Naive B cell (primary cell): ENCODE measurements at regions not wholly inside any gene's neighbourhood (a gene's known extent, or its start where the extent isn't known, plus 50 kb on each side); places are given as distances from the start of the nearest gene placed in this dataset.
"Not testable (repeated sequence)": the region's sequence is repeated elsewhere in the genome, so short reads cannot be mapped to it uniquely, and the experiment has no call there.

ENCODE experiments used
- ATAC-seq, 2 donors: fragments of 150-1000 bp; cut with Tn5 transposase; 2 replicates each; pipeline ENCODE4 v1.10.0; 2021; ENCODE audit warnings: low read depth in 2 of 2, mild to moderate bottlenecking in 2 of 2, moderate library complexity in 2 of 2
- DNase-seq: peaks from one replicate; pipeline ENCODE4 v3.0.0; 2022
- H3K27ac Mint-ChIP-seq, 6 donors: one replicate each; pipeline ENCODE4 v1.8.0; 2020 to 2022; ENCODE audit warnings: mild to moderate bottlenecking in 6 of 6, mixed read lengths in 6 of 6, moderate library complexity in 5 of 6, inconsistent platforms in 2 of 6
- H3K27me3 Mint-ChIP-seq, 3 donors: one replicate each; pipeline ENCODE4 v1.8.0; 2021 to 2022; ENCODE audit warnings: mixed read lengths in 3 of 3, mild to moderate bottlenecking in 1 of 3
- H3K36me3 Mint-ChIP-seq, 2 donors: one replicate each; pipeline ENCODE4 v1.8.0; 2020 to 2022; ENCODE audit warnings: mixed read lengths in 2 of 2, inconsistent platforms in 1 of 2, mild to moderate bottlenecking in 1 of 2
- H3K4me1 Mint-ChIP-seq, 3 donors: one replicate each; pipeline ENCODE4 v1.8.0; 2020 to 2022; ENCODE audit warnings: mixed read lengths in 3 of 3, inconsistent platforms in 1 of 3, mild to moderate bottlenecking in 1 of 3, moderate library complexity in 1 of 3
- H3K4me3 Mint-ChIP-seq, 8 donors: one replicate each; pipeline ENCODE4 v1.8.0; 2020 to 2022; ENCODE audit warnings: mild to moderate bottlenecking in 8 of 8, mixed read lengths in 8 of 8, moderate library complexity in 8 of 8, inconsistent platforms in 2 of 8
- H3K9me3 Mint-ChIP-seq, 7 donors: one replicate each; pipeline ENCODE4 v1.8.0; 2020 to 2022; ENCODE audit warnings: mixed read lengths in 7 of 7, mild to moderate bottlenecking in 5 of 7, inconsistent platforms in 2 of 7, moderate library complexity in 1 of 7

- DNase-seq (no peak), ATAC-seq (no peak)
- H3K27me3 Mint-ChIP-seq: no peaks in the 10 kb centered on the region
- no peak overlapping the region for H3K27ac Mint-ChIP-seq
- peaks cover 4 to 23% (median 7%) of the 10 kb centered on the region in 7 donors for H3K9me3 Mint-ChIP-seq
- no peaks in the 10 kb centered on the region for H3K36me3 Mint-ChIP-seq
- H3K4me3 Mint-ChIP-seq: no peak overlapping the region
- H3K4me1 Mint-ChIP-seq: no peaks in the 10 kb centered on the region
Observed at GRCh38 chr5:145540375-145540774, 294.8 kb downstream of the PRELID2 start.

- no peaks in the 10 kb centered on the region for H3K36me3 Mint-ChIP-seq
- H3K27ac Mint-ChIP-seq: no peak overlapping the region
- DNase-seq: no peak
- H3K4me3 Mint-ChIP-seq: no peak overlapping the region
- no peaks in the 10 kb centered on the region for H3K27me3 Mint-ChIP-seq
- H3K9me3 Mint-ChIP-seq: peaks cover 4 to 23% (median 7%) of the 10 kb centered on the region in 7 donors
- H3K4me1 Mint-ChIP-seq: no peaks in the 10 kb centered on the region
- no peak for ATAC-seq
Observed at GRCh38 chr5:145539201-145539600, 295.9 kb downstream of the PRELID2 start.

DNA sequence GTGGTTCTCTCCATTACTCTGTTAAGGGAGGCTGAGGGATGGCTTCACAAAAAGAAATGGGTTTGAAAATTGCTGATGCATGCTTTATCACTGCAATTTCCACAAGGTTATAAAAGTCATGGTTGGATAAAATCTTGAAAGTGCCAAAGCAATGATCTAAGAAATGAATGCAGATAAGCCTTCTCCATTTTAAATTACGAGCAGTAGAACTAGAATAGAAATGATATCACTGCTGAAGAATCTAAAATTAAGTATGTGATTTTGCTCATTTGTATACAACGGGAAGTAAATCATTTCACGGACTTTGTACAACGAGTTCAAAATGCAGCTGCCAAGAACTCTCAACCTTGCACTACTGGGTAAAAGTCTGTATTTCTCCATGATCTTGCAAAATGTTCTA, 299.0 kb downstream of the PRELID2 start:
- no peaks in the 10 kb centered on the region for H3K36me3 Mint-ChIP-seq
- peaks cover 0 to 23% (median 7%) of the 10 kb centered on the region in 7 donors for H3K9me3 Mint-ChIP-seq
- no peaks in the 10 kb centered on the region for H3K27me3 Mint-ChIP-seq
- DNase-seq (no peak), ATAC-seq (no peak)
- H3K4me1 Mint-ChIP-seq: no peaks in the 10 kb centered on the region
- H3K4me3 Mint-ChIP-seq: no peak overlapping the region
- H3K27ac Mint-ChIP-seq: no peak overlapping the region

DNA sequence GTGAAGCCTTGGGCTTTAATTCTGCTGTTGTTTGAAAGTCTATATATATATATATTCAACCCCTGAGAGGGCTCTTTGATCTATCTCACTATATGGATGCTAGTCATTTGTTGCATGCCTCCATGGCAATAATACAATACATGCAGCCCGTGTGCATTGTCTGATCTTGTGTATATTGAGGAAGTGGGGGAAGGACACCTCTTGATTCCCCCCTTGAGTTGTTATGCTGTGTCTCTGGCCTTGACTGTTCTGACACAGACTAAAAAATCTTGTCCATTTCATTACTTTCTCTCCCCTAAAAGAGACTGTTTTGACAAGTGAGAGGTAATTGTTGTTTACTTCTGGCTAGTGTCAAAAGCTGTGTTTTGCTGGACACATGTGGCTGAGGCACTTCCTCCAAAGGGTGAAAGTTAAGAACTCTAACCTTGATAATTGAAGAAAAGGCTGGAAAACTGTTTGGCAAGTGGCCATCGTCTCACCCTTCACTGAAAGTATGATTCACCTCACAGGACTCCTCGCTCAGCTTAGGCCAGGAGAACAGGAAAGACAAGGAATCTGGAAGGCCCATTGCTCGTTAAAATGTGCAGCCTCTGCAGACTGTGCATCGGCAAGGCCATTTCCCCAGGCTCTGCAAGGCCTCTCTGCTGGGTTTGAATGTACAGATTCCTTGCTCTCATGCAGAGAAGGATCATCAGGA, 304.0 kb downstream of the PRELID2 start:
- no peak overlapping the region for H3K27ac Mint-ChIP-seq
- H3K9me3 Mint-ChIP-seq: peaks cover 0 to 9% (median 0%) of the 10 kb centered on the region in 7 donors
- no peaks in the 10 kb centered on the region for H3K36me3 Mint-ChIP-seq
- H3K27me3 Mint-ChIP-seq: no peaks in the 10 kb centered on the region
- H3K4me3 Mint-ChIP-seq: no peak overlapping the region
- no peaks in the 10 kb centered on the region for H3K4me1 Mint-ChIP-seq
- no peak for DNase-seq
- ATAC-seq: no peak

DNA sequence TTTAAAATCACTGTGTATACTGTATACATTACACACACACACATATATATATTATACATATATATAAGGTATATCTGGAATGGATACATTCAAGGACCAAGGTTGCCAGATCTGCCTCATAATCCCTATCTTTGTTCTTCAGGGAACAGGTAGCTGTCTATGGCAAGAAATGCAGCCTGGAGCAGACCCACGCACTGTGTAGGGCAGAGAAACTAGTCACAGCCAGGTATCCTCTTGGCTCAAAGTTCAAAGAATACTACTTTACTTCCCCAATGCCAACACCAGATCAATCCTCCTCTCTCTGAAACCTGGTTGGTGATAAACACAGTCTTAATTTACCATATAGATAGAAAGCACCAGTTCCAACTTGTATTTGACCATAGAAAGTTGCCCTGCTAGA, 313.6 kb downstream of the PRELID2 start:
- no peak for DNase-seq
- peaks cover 0 to 10% (median 8%) of the 10 kb centered on the region in 7 donors for H3K9me3 Mint-ChIP-seq
- ATAC-seq: no peak
- no peaks in the 10 kb centered on the region for H3K4me1 Mint-ChIP-seq
- H3K4me3 Mint-ChIP-seq: no peak overlapping the region
- no peak overlapping the region for H3K27ac Mint-ChIP-seq
- no peaks in the 10 kb centered on the region for H3K36me3 Mint-ChIP-seq
- no peaks in the 10 kb centered on the region for H3K27me3 Mint-ChIP-seq

- peaks cover under 1 to 15% (median 8%) of the 10 kb centered on the region in 7 donors for H3K9me3 Mint-ChIP-seq
- H3K27me3 Mint-ChIP-seq: no peaks in the 10 kb centered on the region
- no peaks in the 10 kb centered on the region for H3K4me1 Mint-ChIP-seq
- no peak for ATAC-seq
- H3K36me3 Mint-ChIP-seq: no peaks in the 10 kb centered on the region
- H3K4me3 Mint-ChIP-seq: no peak overlapping the region
- DNase-seq: no peak
- H3K27ac Mint-ChIP-seq: no peak overlapping the region
Observed at GRCh38 chr5:145521066-145521465, 314.1 kb downstream of the PRELID2 start.

- no peak for DNase-seq
- H3K4me3 Mint-ChIP-seq: no peak overlapping the region
- no peak overlapping the region for H3K27ac Mint-ChIP-seq
- H3K9me3 Mint-ChIP-seq: peaks cover 3 to 22% (median 8%) of the 10 kb centered on the region in 7 donors
- H3K4me1 Mint-ChIP-seq: no peaks in the 10 kb centered on the region
- no peak for ATAC-seq
- H3K27me3 Mint-ChIP-seq: no peaks in the 10 kb centered on the region
- no peaks in the 10 kb centered on the region for H3K36me3 Mint-ChIP-seq
Observed at GRCh38 chr5:145520335-145520734, 314.8 kb downstream of the PRELID2 start.

- not testable (repeated sequence) for ATAC-seq, H3K4me1 Mint-ChIP-seq, H3K27ac Mint-ChIP-seq, H3K27me3 Mint-ChIP-seq, H3K4me3 Mint-ChIP-seq, H3K36me3 Mint-ChIP-seq, DNase-seq
- H3K9me3 Mint-ChIP-seq: peaks cover 7 to 29% (median 18%) of the 10 kb centered on the region in 7 donors
Observed at GRCh38 chr5:145517588-145517987, 317.6 kb downstream of the PRELID2 start.

GRCh38 chr5:145511351-145511750, 323.8 kb downstream of the PRELID2 start:
- peaks cover 0 to 19% (median 10%) of the 10 kb centered on the region in 7 donors for H3K9me3 Mint-ChIP-seq
- no peak overlapping the region for H3K4me3 Mint-ChIP-seq
- ATAC-seq (no peak), DNase-seq (no peak)
- no peaks in the 10 kb centered on the region for H3K4me1 Mint-ChIP-seq
- no peak overlapping the region for H3K27ac Mint-ChIP-seq
- no peaks in the 10 kb centered on the region for H3K27me3 Mint-ChIP-seq
- peaks cover 0 to 8% of the 10 kb centered on the region in 2 donors for H3K36me3 Mint-ChIP-seq

- Mint-ChIP-seq H3K27ac (no peak overlapping the region), H3K4me3 (no peak overlapping the region), H3K9me3 (peaks cover 0 to 17% (median 10%) of the 10 kb centered on the region in 7 donors), H3K36me3 (peaks cover 0 to 8% of the 10 kb centered on the region in 2 donors), H3K4me1 (no peaks in the 10 kb centered on the region), H3K27me3 (no peaks in the 10 kb centered on the region)
- DNase-seq: no peak
- ATAC-seq: no peak
Observed at GRCh38 chr5:145510769-145511168, 324.4 kb downstream of the PRELID2 start.

DNA sequence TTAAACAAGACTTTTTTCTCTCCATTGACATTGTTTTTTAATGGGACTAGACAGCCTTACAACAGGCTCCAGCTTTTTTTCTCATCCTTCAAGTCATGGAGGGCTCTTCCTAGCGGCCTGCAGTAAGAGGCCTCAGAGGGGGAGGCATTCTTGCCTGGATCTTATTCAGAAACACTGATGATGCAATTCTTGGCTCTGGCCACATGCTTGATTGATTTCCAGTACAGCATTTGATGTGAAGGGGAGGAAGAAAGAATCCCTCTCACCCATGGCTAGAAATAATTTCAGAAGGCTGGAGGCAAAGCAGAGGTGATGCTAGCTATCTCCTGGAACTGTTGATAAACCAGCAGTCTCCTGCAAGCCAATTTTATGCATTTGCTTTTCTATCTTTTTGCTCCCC, 324.8 kb downstream of the PRELID2 start:
- DNase-seq: no peak
- H3K4me3 Mint-ChIP-seq: no peak overlapping the region
- no peaks in the 10 kb centered on the region for H3K27me3 Mint-ChIP-seq
- no peaks in the 10 kb centered on the region for H3K4me1 Mint-ChIP-seq
- H3K27ac Mint-ChIP-seq: no peak overlapping the region
- no peak for ATAC-seq
- H3K9me3 Mint-ChIP-seq: peaks cover 0 to 17% (median 7%) of the 10 kb centered on the region in 7 donors
- peaks cover 0 to 8% of the 10 kb centered on the region in 2 donors for H3K36me3 Mint-ChIP-seq

DNA sequence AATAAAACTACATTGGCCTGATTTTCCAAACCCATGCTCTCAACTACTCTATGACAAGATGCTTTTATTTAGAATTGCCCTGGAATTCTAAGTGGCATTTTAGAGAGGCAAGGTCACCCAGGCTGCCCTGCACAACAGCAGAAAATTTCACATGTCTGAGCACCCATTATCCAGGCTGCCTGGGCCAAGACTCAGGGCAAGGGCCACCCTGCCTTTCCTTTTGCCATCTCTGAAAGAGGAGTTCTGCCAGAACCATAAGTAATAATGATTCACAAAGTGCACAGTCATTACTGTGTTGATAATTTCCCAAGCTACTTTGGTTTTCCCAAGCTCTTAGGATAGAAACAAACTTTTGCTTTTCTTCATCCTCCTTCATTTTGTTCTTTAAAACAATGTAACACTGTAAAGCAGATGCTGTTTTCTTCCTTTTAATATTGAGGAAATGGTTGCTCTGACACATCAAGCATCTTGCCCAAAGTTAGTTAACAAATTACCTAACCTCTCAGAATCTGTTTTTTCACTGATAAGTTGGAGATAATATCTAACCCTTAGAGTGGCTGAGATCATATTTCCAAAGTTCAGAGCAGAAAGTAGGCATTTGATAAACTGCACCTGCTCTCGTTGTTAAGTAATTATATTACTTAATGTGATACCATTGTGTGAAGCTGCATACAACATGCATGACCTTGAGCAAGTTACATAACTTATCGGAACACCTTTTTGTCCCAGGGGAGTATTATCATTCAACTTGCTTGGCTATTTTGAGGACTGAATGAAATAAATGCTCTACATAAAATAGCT, 325.6 kb downstream of the PRELID2 start:
- H3K4me1 Mint-ChIP-seq: no peaks in the 10 kb centered on the region
- H3K27me3 Mint-ChIP-seq: no peaks in the 10 kb centered on the region
- DNase-seq (no peak), ATAC-seq (no peak)
- H3K27ac Mint-ChIP-seq: no peak overlapping the region
- no peak overlapping the region for H3K4me3 Mint-ChIP-seq
- H3K36me3 Mint-ChIP-seq: peaks cover 0 to 8% of the 10 kb centered on the region in 2 donors
- peaks cover 0 to 11% (median 6%) of the 10 kb centered on the region in 7 donors for H3K9me3 Mint-ChIP-seq

- Mint-ChIP-seq H3K4me3 (no peak overlapping the region), H3K27me3 (no peaks in the 10 kb centered on the region), H3K27ac (no peak overlapping the region), H3K9me3 (peaks cover 0 to 12% (median 4%) of the 10 kb centered on the region in 7 donors), H3K36me3 (no peaks in the 10 kb centered on the region), H3K4me1 (no peaks in the 10 kb centered on the region)
- ATAC-seq (no peak), DNase-seq (no peak)
Observed at GRCh38 chr5:145506185-145506850, 328.8 kb downstream of the PRELID2 start.

DNA sequence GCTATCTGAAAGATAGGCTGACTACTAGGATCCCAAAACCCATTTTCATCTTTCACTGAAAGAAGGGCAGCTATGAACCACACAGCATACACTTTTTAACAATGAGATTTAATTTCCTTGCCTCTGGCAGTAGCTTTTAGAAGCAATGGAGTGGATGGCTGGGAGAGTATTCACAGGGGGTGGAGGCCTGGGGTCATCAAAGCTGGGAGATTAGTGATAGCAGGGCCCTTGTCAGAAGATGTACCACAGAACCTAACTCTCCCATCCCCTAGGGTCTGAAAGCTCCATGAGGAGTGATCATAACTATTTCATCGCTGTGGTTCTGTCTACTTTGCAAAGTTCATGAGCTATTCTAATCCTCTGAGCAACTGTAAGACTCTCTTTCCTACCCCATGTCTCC, 332.2 kb downstream of the PRELID2 start:
- no peak overlapping the region for H3K4me3 Mint-ChIP-seq
- H3K27ac Mint-ChIP-seq: no peak overlapping the region
- no peaks in the 10 kb centered on the region for H3K27me3 Mint-ChIP-seq
- H3K9me3 Mint-ChIP-seq: peaks cover 2 to 15% (median 6%) of the 10 kb centered on the region in 7 donors
- no peak for ATAC-seq
- H3K4me1 Mint-ChIP-seq: no peaks in the 10 kb centered on the region
- no peaks in the 10 kb centered on the region for H3K36me3 Mint-ChIP-seq
- no peak for DNase-seq
